BJ (cell line): ENCODE measurements at regions not wholly inside any gene's neighbourhood (a gene's known extent, or its start where the extent isn't known, plus 50 kb on each side); places are given as distances from the start of the nearest gene placed in this dataset.

Source experiments
- CTCF ChIA-PET: fragments of 350-600 bp; formaldehyde crosslinking; extraction: SDS; loops from one replicate; lab custom pipeline; 2021; ENCODE audit warnings: antibody characterized with exemption, inconsistent platforms; lab: Yijun Ruan, JAX
- POLR2A ChIA-PET: fragments of 300-600 bp; sonication (Branson Sonifier 250); formaldehyde crosslinking; extraction: SDS; loops from one replicate; lab custom pipeline; 2021; ENCODE audit warnings: antibody characterized with exemption; lab: Charles Lee
- DNase-seq: peaks from one replicate; pipeline ENCODE4 v3.0.0-alpha.2; 2011; ENCODE audit warnings: low read depth
- H3K27me3 ChIP-seq: 2 replicates; pipeline ENCODE4 v1.6.0; 2011; ENCODE audit warnings: low read length; ENCODE audit not compliant: control insufficient read depth, insufficient read depth
- H3K36me3 ChIP-seq: 2 replicates; pipeline ENCODE4 v1.5.1; 2011; ENCODE audit warnings: low read length; ENCODE audit not compliant: control insufficient read depth, insufficient read depth
- H3K4me3 ChIP-seq: 2 replicates; pipeline ENCODE4 v1.5.1; 2011; ENCODE audit warnings: low read depth, mild to moderate bottlenecking, control low read depth, low read length
- CTCF ChIP-seq: IDR thresholded peaks from 2 replicates; pipeline ENCODE4 v1.5.1; 2011; ENCODE audit warnings: low read depth, mild to moderate bottlenecking, control low read depth, inconsistent platforms, low read length, moderate library complexity; ENCODE audit not compliant: insufficient read depth

DNA sequence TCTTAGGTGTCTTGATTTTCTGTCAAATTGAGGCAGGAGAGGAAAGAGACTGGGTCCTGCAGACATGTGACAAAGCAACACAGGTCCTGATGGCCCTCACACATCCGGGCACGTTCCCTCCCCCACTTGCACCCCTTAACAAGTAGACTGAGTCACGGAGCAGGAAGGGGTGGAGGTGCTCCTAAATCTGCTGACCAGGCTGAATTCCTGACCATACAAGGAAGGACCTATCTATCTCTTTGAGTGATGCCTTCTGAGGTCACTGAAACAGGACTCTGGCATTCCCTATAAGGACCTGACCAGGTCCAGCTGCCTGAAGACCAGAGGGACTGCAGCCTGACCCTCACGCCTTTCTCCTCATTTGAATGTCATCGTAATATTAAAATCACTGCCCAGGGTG is 250.3 kb downstream of the COL4A1 start:
- DNase-seq, result no peak
- ChIA-PET CTCF (no interaction called here), POLR2A (no interaction called here)
- Histone ChIP-seq H3K36me3 (no peaks in the 10 kb centered on the region), H3K27me3 (peaks cover 3% of the 10 kb centered on the region), H3K4me3 (no peak overlapping the region)
- TF ChIP-seq CTCF, result no peak

DNA sequence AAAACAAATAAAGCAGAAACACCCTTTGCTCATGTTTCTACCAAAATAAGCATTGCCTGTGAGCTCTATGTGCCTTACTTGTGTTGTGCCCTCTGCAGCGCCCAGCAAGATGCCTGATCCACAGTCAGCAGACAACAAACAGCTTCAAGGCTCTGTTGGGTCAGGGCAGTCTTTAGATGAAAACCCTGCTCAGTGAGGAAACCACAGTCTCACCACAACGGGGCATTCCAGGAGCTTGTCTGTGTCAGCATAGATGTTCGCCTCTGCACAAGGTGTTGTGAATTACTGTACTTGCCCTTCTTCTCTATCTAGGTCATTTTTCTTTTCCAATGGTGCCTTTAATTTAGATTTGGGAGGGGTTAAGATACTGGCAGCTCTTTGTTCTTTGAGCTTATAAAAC is 251.9 kb downstream of the COL4A1 start:
- no peak for TF ChIP-seq CTCF
- ChIA-PET POLR2A (interaction anchor here (0.9 kb wide), 1 partner anchor 10 kb away, joined by 3 read pairs; no protein-coding TSS in a partner anchor), CTCF (interaction anchor here (1.7 kb wide), 1 partner anchor 55 kb away, joined by 3 read pairs; no protein-coding TSS in a partner anchor)
- Histone ChIP-seq H3K4me3 (no peak overlapping the region), H3K27me3 (peaks cover 3% of the 10 kb centered on the region), H3K36me3 (no peaks in the 10 kb centered on the region)
- no peak for DNase-seq

DNA sequence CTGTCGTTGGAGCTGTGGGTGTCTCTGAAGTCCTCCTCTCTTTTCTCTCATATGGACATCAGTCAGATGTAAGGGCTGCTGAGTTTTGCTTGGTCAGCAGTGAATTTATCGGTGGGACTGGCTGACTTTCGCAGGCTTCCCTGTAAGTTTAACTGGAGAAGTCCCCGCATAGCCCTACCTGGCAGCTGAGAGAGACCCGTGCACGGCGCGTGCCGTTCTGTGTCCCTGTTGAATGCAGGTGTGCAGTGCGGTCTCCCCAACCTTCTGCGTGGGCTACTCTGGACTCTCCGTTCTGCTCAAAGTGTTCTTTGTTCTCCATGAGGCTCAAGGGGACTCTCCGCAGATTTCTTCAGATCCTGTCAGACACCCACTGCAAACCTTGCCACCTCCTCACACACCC is 252.9 kb downstream of the COL4A1 start:
- TF ChIP-seq CTCF, result no peak
- no peaks in the 10 kb centered on the region for H3K36me3 ChIP-seq
- H3K27me3 ChIP-seq, result peaks cover 3% of the 10 kb centered on the region
- CTCF ChIA-PET, result interaction anchor here (1.7 kb wide), 1 partner anchor 56 kb away, joined by 3 read pairs; no protein-coding TSS in a partner anchor
- no peak for DNase-seq
- POLR2A ChIA-PET, result no interaction called here
- H3K4me3 ChIP-seq, result no peak overlapping the region

- H3K4me3 ChIP-seq, result no peak overlapping the region
- ChIA-PET CTCF (no interaction called here), POLR2A (no interaction called here)
- TF ChIP-seq CTCF, result no peak
- H3K36me3 ChIP-seq, result no peaks in the 10 kb centered on the region
- no peak for DNase-seq
- no peaks in the 10 kb centered on the region for H3K27me3 ChIP-seq
Observed at GRCh38 chr13:110047496-110047895, 259.5 kb downstream of the COL4A1 start.

DNA sequence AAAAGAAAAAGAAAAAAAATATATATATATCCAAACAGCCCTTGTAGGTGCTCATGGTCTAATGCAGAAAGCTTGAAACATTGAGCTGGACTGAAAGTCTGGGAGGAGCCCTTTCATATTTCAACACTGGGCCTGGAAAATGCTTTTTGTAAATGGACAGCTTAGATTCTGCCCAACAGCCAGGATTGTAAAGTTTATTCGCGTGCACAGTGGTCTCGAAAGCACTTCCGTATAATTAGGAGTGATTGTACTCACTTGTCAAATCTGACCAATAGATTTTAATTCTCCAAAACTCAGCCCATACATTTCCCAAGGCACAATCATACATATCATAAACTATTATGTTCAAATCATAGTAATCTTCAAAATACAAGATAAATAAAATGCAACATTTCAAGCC is 260.1 kb downstream of the COL4A1 start:
- POLR2A ChIA-PET, result no interaction called here
- no peak for TF ChIP-seq CTCF
- CTCF ChIA-PET, result no interaction called here
- DNase-seq, result no peak
- no peaks in the 10 kb centered on the region for H3K27me3 ChIP-seq
- H3K36me3 ChIP-seq, result no peaks in the 10 kb centered on the region
- H3K4me3 ChIP-seq, result no peak overlapping the region
